WTC11 (cell line): ENCODE measurements at regions not wholly inside any gene's neighbourhood (a gene's known extent, or its start where the extent isn't known, plus 50 kb on each side); places are given as distances from the start of the nearest gene placed in this dataset.

Experiments
- ATAC-seq: fragments of 200-7000 bp; cut with Tn5 transposase; 2 replicates; pipeline ENCODE4 v1.10.0; 2021; ENCODE audit warnings: mild to moderate bottlenecking, moderate library complexity
- CTCF ChIA-PET: fragments of 300-600 bp; sonication (Branson Sonifier 250); formaldehyde crosslinking; loops from one replicate; lab custom pipeline; 2021; ENCODE audit warnings: antibody characterized with exemption; lab: Charles Lee
- POLR2A ChIA-PET: fragments of 350-600 bp; sonication (Branson Sonifier 250); formaldehyde crosslinking; loops from one replicate; lab custom pipeline; 2021; ENCODE audit warnings: antibody characterized with exemption; lab: Charles Lee
- DNase-seq: peaks from one replicate; pipeline ENCODE4 v3.0.0; 2021; ENCODE audit warnings: low spot score
- H3K27ac Mint-ChIP-seq: 2 replicates; pipeline ENCODE4 v1.8.0; 2021; ENCODE audit warnings: mixed read lengths
- H3K27me3 Mint-ChIP-seq: 2 replicates; pipeline ENCODE4 v1.8.0; 2021; ENCODE audit warnings: low read depth, mild to moderate bottlenecking, moderate library complexity, mixed read lengths
- H3K36me3 Mint-ChIP-seq: 2 replicates; pipeline ENCODE4 v1.8.0; 2021; ENCODE audit warnings: mixed read lengths
- H3K4me1 Mint-ChIP-seq: 2 replicates; pipeline ENCODE4 v1.8.0; 2022; ENCODE audit warnings: mixed read lengths
- H3K4me3 Mint-ChIP-seq: 2 replicates; pipeline ENCODE4 v1.8.0; 2021; ENCODE audit warnings: mild to moderate bottlenecking, moderate library complexity, mixed read lengths
- H3K9me3 Mint-ChIP-seq: 2 replicates; pipeline ENCODE4 v1.8.0; 2021; ENCODE audit warnings: mixed read lengths
- AR ChIP-seq: fragments of 250-450 bp; sonication (Bioruptor Pico); IDR thresholded peaks from 2 replicates; pipeline ENCODE4 v1.9.0; 2021; ENCODE audit warnings: mild to moderate bottlenecking
- CREB1 ChIP-seq: sonication (generic); formaldehyde crosslinking; IDR thresholded peaks from 2 replicates; pipeline ENCODE4 v1.8.0; 2023; ENCODE audit warnings: mild to moderate bottlenecking, missing genetic modification reagents
- CTCF ChIP-seq: fragments of 200-600 bp; IDR thresholded peaks from 2 replicates; pipeline ENCODE4 v1.8.0; 2022; ENCODE audit warnings: antibody characterized with exemption
- E2F5 ChIP-seq: sonication (generic); formaldehyde crosslinking; IDR thresholded peaks from 2 replicates; pipeline ENCODE4 v1.8.1; 2022; ENCODE audit warnings: mild to moderate bottlenecking, moderate library complexity, missing genetic modification reagents
- FOXJ3 ChIP-seq: sonication (generic); formaldehyde crosslinking; IDR thresholded peaks from 2 replicates; pipeline ENCODE4 v1.9.0; 2021; ENCODE audit warnings: missing genetic modification reagents, mild to moderate bottlenecking, borderline replicate concordance
- FOXP1 ChIP-seq: sonication (generic); formaldehyde crosslinking; IDR thresholded peaks from 2 replicates; pipeline ENCODE4 v1.8.0; 2022; ENCODE audit warnings: missing genetic modification reagents, mild to moderate bottlenecking, moderate library complexity, borderline replicate concordance
- FOXP4 ChIP-seq: sonication (generic); formaldehyde crosslinking; IDR thresholded peaks from 2 replicates; pipeline ENCODE4 v1.8.0; 2022; ENCODE audit warnings: mild to moderate bottlenecking, missing genetic modification reagents
- GABPB1 ChIP-seq: sonication (generic); formaldehyde crosslinking; IDR thresholded peaks from 2 replicates; pipeline ENCODE4 v1.8.1; 2023; ENCODE audit warnings: mild to moderate bottlenecking, missing genetic modification reagents
- GRHL2 ChIP-seq: fragments of 250-450 bp; sonication (Bioruptor Pico); IDR thresholded peaks from 2 replicates; pipeline ENCODE4 v1.8.0; 2022; ENCODE audit warnings: mild to moderate bottlenecking, moderate library complexity; ENCODE audit not compliant: insufficient replicate concordance, severe bottlenecking
- IRF2 ChIP-seq: sonication (generic); formaldehyde crosslinking; IDR thresholded peaks from 2 replicates; pipeline ENCODE4 v1.8.0; 2022; ENCODE audit warnings: low read depth, missing genetic modification reagents, borderline replicate concordance
- JAZF1 ChIP-seq: fragments of 250-450 bp; sonication (Bioruptor Pico); IDR thresholded peaks from 2 replicates; pipeline ENCODE4 v1.9.0; 2021; ENCODE audit warnings: moderate library complexity, mild to moderate bottlenecking, inconsistent platforms
- NFATC4 ChIP-seq: fragments of 250-450 bp; sonication (Bioruptor Pico); IDR thresholded peaks from 2 replicates; pipeline ENCODE4 v1.9.0; 2021; ENCODE audit warnings: mild to moderate bottlenecking
- NR2C2 ChIP-seq: sonication (generic); formaldehyde crosslinking; IDR thresholded peaks from 2 replicates; pipeline ENCODE4 v1.8.0; 2022; ENCODE audit warnings: mild to moderate bottlenecking, missing genetic modification reagents
- OVOL2 ChIP-seq: fragments of 250-450 bp; sonication (Bioruptor Pico); IDR thresholded peaks from 2 replicates; pipeline ENCODE4 v1.9.0; 2021; ENCODE audit warnings: mild to moderate bottlenecking, borderline replicate concordance
- SP1 ChIP-seq: sonication (generic); formaldehyde crosslinking; conservative IDR thresholded peaks from 2 replicates; pipeline ENCODE4 v1.8.1; 2022; ENCODE audit warnings: missing genetic modification reagents
- TP53 ChIP-seq: sonication (generic); formaldehyde crosslinking; IDR thresholded peaks from 2 replicates; pipeline ENCODE4 v1.8.1; 2023; ENCODE audit warnings: mild to moderate bottlenecking, missing genetic modification reagents
- ZNF121 ChIP-seq: sonication (generic); formaldehyde crosslinking; IDR thresholded peaks from 2 replicates; pipeline ENCODE4 v1.8.0; 2023; ENCODE audit warnings: missing genetic modification reagents
- ZNF232 ChIP-seq: sonication (generic); formaldehyde crosslinking; IDR thresholded peaks from 2 replicates; pipeline ENCODE4 v1.8.0; 2022; ENCODE audit warnings: mild to moderate bottlenecking, missing genetic modification reagents
- ZNF263 ChIP-seq: sonication (generic); formaldehyde crosslinking; IDR thresholded peaks from 2 replicates; pipeline ENCODE4 v1.8.1; 2022; ENCODE audit warnings: low read depth, mild to moderate bottlenecking, moderate library complexity, missing genetic modification reagents
- ZNF317 ChIP-seq: sonication (generic); formaldehyde crosslinking; IDR thresholded peaks from 2 replicates; pipeline ENCODE4 v1.8.1; 2023; ENCODE audit warnings: low read depth, mild to moderate bottlenecking, moderate library complexity, missing genetic modification reagents, borderline replicate concordance
- ZNF423 ChIP-seq: fragments of 250-450 bp; sonication (Bioruptor Pico); IDR thresholded peaks from 2 replicates; pipeline ENCODE4 v2.1.2; 2022; ENCODE audit warnings: mild to moderate bottlenecking, moderate library complexity
- ZNF512 ChIP-seq: sonication (generic); formaldehyde crosslinking; IDR thresholded peaks from 2 replicates; pipeline ENCODE4 v1.8.1; 2022; ENCODE audit warnings: missing genetic modification reagents, borderline replicate concordance

- TF ChIP-seq IRF2 (no peak), ZNF317 (CRISPR knock-in tag) (no peak), ZNF121 (CRISPR knock-in tag) (no peak), NFATC4 (CRISPR knock-in tag) (no peak), AR (CRISPR knock-in tag) (no peak), OVOL2 (no peak)
These were observed 86.8 kb downstream of the NPTX2 start (continued) for GRCh38 chr7:98703916-98704315.

- H3K27me3 Mint-ChIP-seq, result peaks cover 1% of the 10 kb centered on the region
- ChIA-PET CTCF (interaction anchor here (0.8 kb wide), 1 partner anchor 22 kb away, joined by 3 read pairs; no protein-coding TSS in a partner anchor), POLR2A (no interaction called here)
- H3K4me3 Mint-ChIP-seq, result no peak overlapping the region
- DNase-seq, result no peak
- no peaks in the 10 kb centered on the region for H3K4me1 Mint-ChIP-seq
- no peak overlapping the region for H3K27ac Mint-ChIP-seq
- peaks cover 4% of the 10 kb centered on the region; the same call in 1 of the 2 replicates for H3K9me3 Mint-ChIP-seq
- no peaks in the 10 kb centered on the region for H3K36me3 Mint-ChIP-seq
- TF ChIP-seq ZNF263 (CRISPR knock-in tag), result no peak
- TF ChIP-seq AR (CRISPR knock-in tag), result no peak
- no peak for TF ChIP-seq NR2C2 (CRISPR knock-in tag)
- TF ChIP-seq TP53 (CRISPR knock-in tag), result no peak
- TF ChIP-seq CREB1 (CRISPR knock-in tag), result no peak
- TF ChIP-seq GABPB1 (CRISPR knock-in tag), result no peak
- no peak for TF ChIP-seq JAZF1 (CRISPR knock-in tag)
- no peak for TF ChIP-seq OVOL2
- TF ChIP-seq FOXJ3 (CRISPR knock-in tag), result no peak
- no peak for TF ChIP-seq ZNF512 (CRISPR knock-in tag)
- no peak for TF ChIP-seq ZNF423 (CRISPR knock-in tag)
- no peak for TF ChIP-seq SP1 (CRISPR knock-in tag)
- TF ChIP-seq NFATC4 (CRISPR knock-in tag), result no peak
- no peak for TF ChIP-seq FOXP1 (CRISPR knock-in tag)
- TF ChIP-seq, all 79 proteins: peak for 0
- ATAC-seq, result no peak
These were observed 88.5 kb downstream of the NPTX2 start for GRCh38 chr7:98705626-98706025.

GRCh38 chr7:98707076-98707475, 90.0 kb downstream of the NPTX2 start:
- ATAC-seq, result no peak
- ChIA-PET CTCF (interaction anchor here (1.1 kb wide), 1 partner anchor 39 kb away, joined by 3 read pairs; no protein-coding TSS in a partner anchor), POLR2A (no interaction called here)
- H3K9me3 Mint-ChIP-seq, result peaks cover 4% of the 10 kb centered on the region; the same call in 1 of the 2 replicates
- no peaks in the 10 kb centered on the region for H3K36me3 Mint-ChIP-seq
- H3K4me3 Mint-ChIP-seq, result no peak overlapping the region
- no peak overlapping the region for H3K27ac Mint-ChIP-seq
- H3K27me3 Mint-ChIP-seq, result no peaks in the 10 kb centered on the region
- H3K4me1 Mint-ChIP-seq, result no peaks in the 10 kb centered on the region
- DNase-seq, result no peak
- TF ChIP-seq CTCF (no peak), ZNF317 (CRISPR knock-in tag) (no peak), ZNF423 (CRISPR knock-in tag) (no peak), GRHL2 (CRISPR knock-in tag) (no peak), E2F5 (CRISPR knock-in tag) (no peak), TP53 (CRISPR knock-in tag) (no peak), ZNF232 (CRISPR knock-in tag) (no peak), GABPB1 (CRISPR knock-in tag) (no peak), FOXP4 (CRISPR knock-in tag) (no peak)
